ENCODE measurements at regions not wholly inside any gene's neighbourhood (a gene's known extent, or its start where the extent isn't known, plus 50 kb on each side); places are given as distances from the start of the nearest gene placed in this dataset.

DNA sequence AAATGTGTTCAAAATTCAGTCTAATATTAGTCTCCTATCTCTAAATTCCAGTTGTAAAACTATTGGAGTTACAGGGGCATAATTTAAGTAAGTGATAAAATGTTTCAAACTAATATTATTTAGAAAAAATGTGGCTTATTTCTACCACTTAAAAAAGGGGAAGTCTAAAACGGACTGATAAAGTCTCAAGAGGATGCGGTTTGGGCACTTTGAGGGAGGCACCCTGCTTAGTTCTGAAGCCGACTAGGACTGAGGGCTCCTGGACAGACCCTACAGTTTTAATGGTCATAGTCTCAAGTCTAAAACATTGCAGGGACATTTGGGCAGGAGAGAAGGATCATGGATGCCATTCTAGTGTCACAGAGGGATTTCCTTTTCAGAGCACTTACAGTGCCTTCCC is 566.3 kb downstream of the NR2F2 start:
- DNase-seq (no peak), ATAC-seq (ENCODE audit: low read depth) (no peak)
- Histone ChIP-seq H3K4me3 (ENCODE audit: insufficient read depth, low read depth, low read length) (no peak overlapping the region), H3K4me1 (ENCODE audit: control insufficient read depth, insufficient read depth, low read length) (no peaks in the 10 kb centered on the region), H4K5ac (ENCODE audit: low read depth, low read length) (no peak overlapping the region), H2AFZ (replicated peaks; ENCODE audit: low read length, poor library complexity) (no peak overlapping the region), H3K9ac (ENCODE audit: low read depth, low read length) (no peak overlapping the region), H3K4me2 (ENCODE audit: low read depth, low read length) (no peak overlapping the region), H4K91ac (ENCODE audit: insufficient read depth, low read depth, low read length) (no peak overlapping the region), H3K23ac (ENCODE audit: low read depth, low read length) (no peak overlapping the region), H2BK20ac (ENCODE audit: low read depth, low read length) (no peak overlapping the region), H4K8ac (ENCODE audit: low read depth in 2 of 2, low read length in 2 of 2) (no peak overlapping the region), H3K18ac (ENCODE audit: low read depth, low read length) (no peak overlapping the region), H2BK15ac (ENCODE audit: low read depth, low read length) (no peak overlapping the region), H3K79me1 (ENCODE audit: low read depth in 1 of 2, low read length in 2 of 2) (no peaks in the 10 kb centered on the region), H3K27me3 (ENCODE audit: control insufficient read depth, insufficient read depth, low read length) (no peaks in the 10 kb centered on the region), H3K14ac (replicated peaks; ENCODE audit: low read depth, low read length) (no peak overlapping the region), H3K9me3 (ENCODE audit: control insufficient read depth, insufficient read depth, low read length) (peaks cover 4% of the 10 kb centered on the region; the same call in 1 of the 2 replicates), H3K27ac (ENCODE audit: insufficient read depth, low read length) (no peak overlapping the region), H3K56ac (ENCODE audit: extremely low read depth, insufficient read depth, low read length) (no peak overlapping the region), H3K4ac (ENCODE audit: low read depth, low read length) (no peak overlapping the region), H3K9me1 (ENCODE audit: insufficient read depth, low read length) (no peaks in the 10 kb centered on the region), H2BK120ac (ENCODE audit: low read depth, low read length) (no peak overlapping the region), H2BK5ac (ENCODE audit: low read depth, low read length, poor library complexity, severe bottlenecking) (no peak overlapping the region), H3K36me3 (ENCODE audit: control insufficient read depth, insufficient read depth, low read length) (no peaks in the 10 kb centered on the region), H2AK9ac (replicated peaks; ENCODE audit: low read depth, low read length, poor library complexity) (no peak overlapping the region), H2AK5ac (ENCODE audit: low read depth, low read length) (no peak overlapping the region), H4K20me1 (ENCODE audit: insufficient read depth, low read length) (no peaks in the 10 kb centered on the region)
- TF ChIP-seq ELK1 (IDR thresholded peaks at IDR 0.05; ENCODE audit: borderline replicate concordance, low read depth, low read length) (no peak), FOS (IDR thresholded peaks at IDR 0.05; ENCODE audit: low read depth, low read length) (no peak), MAFK (IDR thresholded peaks at IDR 0.05; ENCODE audit: low read depth, low read length) (no peak)
- no CpG with 5 or more reads among the region's 3 CpGs for WGBS, 2 experiments (ENCODE audit: extremely low coverage in 2 of 2, insufficient read length in 1 of 2)
- BruUV-seq (replicated peaks) = no TSS peak
- intact Hi-C loops (cut with micrococcal nuclease) = no loop called here
- dilution Hi-C loops (cut with HindIII; ENCODE audit: low sequenced_read_pairs, unreplicated experiment) = no loop called here
- in situ Hi-C loops (cut with MboI; ENCODE audit: low sequenced_read_pairs) = no loop called here
- ChIA-PET POLR2A (ENCODE audit: unreplicated experiment) (no interaction called here), CTCF (no interaction called here)

All from IMR-90 (cell line).